ENCODE measurements at regions not wholly inside any gene's neighbourhood (a gene's known extent, or its start where the extent isn't known, plus 50 kb on each side); places are given as distances from the start of the nearest gene placed in this dataset.

- TF ChIP-seq, protein P1, sequence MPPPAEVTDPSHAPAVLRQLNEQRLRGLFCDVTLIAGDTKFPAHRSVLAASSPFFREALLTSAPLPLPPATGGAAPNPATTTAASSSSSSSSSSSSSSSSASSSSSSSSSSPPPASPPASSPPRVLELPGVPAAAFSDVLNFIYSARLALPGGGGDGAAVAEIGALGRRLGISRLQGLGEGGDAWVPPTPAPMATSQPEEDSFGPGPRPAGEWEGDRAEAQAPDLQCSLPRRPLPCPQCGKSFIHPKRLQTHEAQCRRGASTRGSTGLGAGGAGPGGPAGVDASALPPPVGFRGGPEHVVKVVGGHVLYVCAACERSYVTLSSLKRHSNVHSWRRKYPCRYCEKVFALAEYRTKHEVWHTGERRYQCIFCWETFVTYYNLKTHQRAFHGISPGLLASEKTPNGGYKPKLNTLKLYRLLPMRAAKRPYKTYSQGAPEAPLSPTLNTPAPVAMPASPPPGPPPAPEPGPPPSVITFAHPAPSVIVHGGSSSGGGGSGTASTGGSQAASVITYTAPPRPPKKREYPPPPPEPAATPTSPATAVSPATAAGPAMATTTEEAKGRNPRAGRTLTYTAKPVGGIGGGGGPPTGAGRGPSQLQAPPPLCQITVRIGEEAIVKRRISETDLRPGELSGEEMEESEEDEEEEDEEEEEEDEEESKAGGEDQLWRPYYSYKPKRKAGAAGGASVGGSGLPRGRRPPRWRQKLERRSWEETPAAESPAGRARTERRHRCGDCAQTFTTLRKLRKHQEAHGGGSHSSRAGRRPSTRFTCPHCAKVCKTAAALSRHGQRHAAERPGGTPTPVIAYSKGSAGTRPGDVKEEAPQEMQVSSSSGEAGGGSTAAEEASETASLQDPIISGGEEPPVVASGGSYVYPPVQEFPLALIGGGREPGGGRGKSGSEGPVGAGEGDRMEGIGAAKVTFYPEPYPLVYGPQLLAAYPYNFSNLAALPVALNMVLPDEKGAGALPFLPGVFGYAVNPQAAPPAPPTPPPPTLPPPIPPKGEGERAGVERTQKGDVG (CRISPR knock-in tag; IDR thresholded peaks at IDR 0.05) = no peak
- TF ChIP-seq E2F4 (IDR thresholded peaks at IDR 0.05; ENCODE audit: low read depth, low read length) (no peak), TCF7 (IDR thresholded peaks at IDR 0.05; ENCODE audit: borderline replicate concordance) (no peak), CREB1 (IDR thresholded peaks at IDR 0.05; ENCODE audit: low read depth) (no peak), PAX8 (IDR thresholded peaks at IDR 0.05) (no peak)
These were observed 125.8 kb downstream of the HMX1 start (continued) for GRCh38 chr4:8745826-8746225.

DNA sequence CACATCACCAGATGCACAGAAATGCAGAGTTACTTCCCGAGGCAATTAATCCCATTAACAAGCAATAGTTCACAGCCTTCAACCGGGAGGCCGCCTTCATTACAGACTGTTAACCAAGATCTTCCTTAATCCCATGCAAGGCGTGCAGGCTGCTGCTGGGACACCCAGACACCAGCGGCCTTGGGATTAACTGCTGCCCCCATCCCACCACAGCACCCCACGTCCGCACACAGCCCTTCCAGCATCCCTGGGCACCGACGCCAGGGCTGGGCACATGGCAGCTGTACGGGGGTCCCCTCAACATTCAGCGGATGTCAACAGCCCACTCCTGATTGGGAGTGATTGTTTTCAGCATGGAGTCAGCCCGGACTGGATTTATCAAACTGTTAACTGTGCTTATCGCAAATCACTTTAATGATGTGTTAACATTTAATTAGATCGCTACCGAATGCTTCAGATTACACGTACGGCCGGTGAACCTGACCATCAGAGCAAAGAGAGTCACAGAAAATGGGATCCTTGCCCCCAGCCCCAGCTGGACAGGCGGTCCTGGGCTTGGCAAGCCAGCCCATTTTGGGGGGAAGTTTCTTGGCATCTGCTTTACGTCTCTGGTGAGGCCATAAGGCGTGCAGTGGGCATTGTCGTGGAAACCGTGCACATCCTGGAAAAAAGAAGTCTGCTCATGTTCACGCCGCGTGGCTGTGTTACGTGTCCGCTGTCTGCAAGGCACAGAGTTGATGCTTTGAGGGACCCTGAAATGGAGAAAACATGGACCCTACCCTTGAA is 126.4 kb downstream of the HMX1 start:
- Histone ChIP-seq H3K36me3 (ENCODE audit: control insufficient read depth in 2 of 2, insufficient read depth in 2 of 2, low read length in 1 of 2) (no peaks in the 10 kb centered on the region), H3K79me2 (ENCODE audit: control insufficient read depth, insufficient read depth, low read length) (no peaks in the 10 kb centered on the region), H3K27me3 (replicated peaks in 1 of 2; ENCODE audit: control insufficient read depth in 2 of 2, insufficient read depth in 2 of 2, low read length in 1 of 2) (no peaks in the 10 kb centered on the region), H3K4me1 (ENCODE audit: control insufficient read depth, insufficient read depth, low read length) (no peaks in the 10 kb centered on the region), H3K27ac (ENCODE audit: control insufficient read depth, insufficient read depth) (no peak overlapping the region), H2AFZ (ENCODE audit: control insufficient read depth, low read depth, low read length) (no peak overlapping the region), H3K9me3 (replicated peaks; ENCODE audit: control insufficient read depth, insufficient read depth, low read length) (no peaks in the 10 kb centered on the region), H4K20me1 (ENCODE audit: control insufficient read depth, insufficient read depth) (no peaks in the 10 kb centered on the region), H3K4me2 (ENCODE audit: control insufficient read depth, insufficient read depth) (no peak overlapping the region), H3K4me3 (no peak overlapping the region), H3K9ac (ENCODE audit: control insufficient read depth, insufficient read depth, low read length) (no peak overlapping the region)
- in situ Hi-C loops (cut with MboI) (no loop called here), intact Hi-C loops (cut with micrococcal nuclease; ENCODE audit: unreplicated experiment) (no loop called here)
- TF ChIP-seq NR2F1 (conservative IDR thresholded peaks at IDR 0.05) (no peak), EED (IDR thresholded peaks at IDR 0.05; ENCODE audit: low read depth) (no peak)
- 43% methylated on average over 28 of the region's 28 CpGs for WGBS (ENCODE audit: insufficient coverage, insufficient replicate concordance, low lambda C conversion rate, missing lambda C conversion rate)
- ChIA-PET CTCF (no interaction called here), SMC1A (ENCODE audit: uncharacterized antibody, unreplicated experiment) (no interaction called here), POLR2A (no interaction called here), RAD21 (ENCODE audit: unreplicated experiment) (no interaction called here)
- no peak for ATAC-seq
- no TSS peak for BruUV-seq (replicated peaks)
- DNase-seq (ENCODE audit: low read depth, low spot score) = no peak
- no peak for FAIRE-seq
